Dedifferentiated amniotic fluid mesenchymal stem cell (primary cell): ENCODE measurements at regions not wholly inside any gene's neighbourhood (a gene's known extent, or its start where the extent isn't known, plus 50 kb on each side); places are given as distances from the start of the nearest gene placed in this dataset.

ENCODE experiments used
- DNase-seq: peaks from one replicate; pipeline ENCODE4 v3.0.0-alpha.2; 2016; ENCODE audit errors: extremely low spot score

DNA sequence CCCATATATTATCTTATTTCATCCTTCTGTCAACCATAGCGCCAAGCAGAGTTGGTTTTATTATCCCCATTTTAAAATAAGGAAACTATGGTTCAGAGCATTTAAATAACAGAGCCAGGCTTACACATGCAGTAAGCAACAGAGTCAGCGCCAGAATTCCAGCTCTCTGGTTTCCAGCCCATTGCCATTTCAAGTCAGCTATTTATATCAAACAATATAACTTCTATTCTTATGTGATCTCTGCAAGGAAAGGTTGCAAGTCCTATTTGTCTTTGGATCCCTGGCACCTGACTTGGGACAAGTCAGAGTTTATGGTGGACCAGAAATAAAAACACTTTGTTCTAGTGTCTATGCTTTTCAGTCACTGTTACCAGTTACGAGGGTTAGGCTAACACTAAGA lies 174.1 kb upstream of the EEA1 start:
- DNase-seq: no peak

DNA sequence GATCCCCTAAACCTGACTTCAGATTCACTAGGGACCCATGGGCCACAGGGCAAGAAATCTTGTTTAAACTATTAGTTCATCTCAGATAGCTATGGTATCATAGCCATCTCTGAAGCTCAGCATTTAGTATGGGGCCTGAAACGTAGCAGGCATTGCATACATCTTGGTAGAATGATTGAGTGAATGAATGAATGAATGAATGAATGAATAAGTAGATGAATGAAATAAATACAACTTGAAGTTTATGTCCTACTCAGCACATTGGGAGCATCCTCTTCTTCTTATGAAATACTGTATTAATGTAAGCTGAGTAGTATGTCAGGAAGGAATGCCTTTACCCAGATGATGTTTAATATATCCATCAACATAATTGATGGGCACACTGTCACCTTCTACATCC lies 175.4 kb upstream of the EEA1 start:
- DNase-seq: no peak

DNA sequence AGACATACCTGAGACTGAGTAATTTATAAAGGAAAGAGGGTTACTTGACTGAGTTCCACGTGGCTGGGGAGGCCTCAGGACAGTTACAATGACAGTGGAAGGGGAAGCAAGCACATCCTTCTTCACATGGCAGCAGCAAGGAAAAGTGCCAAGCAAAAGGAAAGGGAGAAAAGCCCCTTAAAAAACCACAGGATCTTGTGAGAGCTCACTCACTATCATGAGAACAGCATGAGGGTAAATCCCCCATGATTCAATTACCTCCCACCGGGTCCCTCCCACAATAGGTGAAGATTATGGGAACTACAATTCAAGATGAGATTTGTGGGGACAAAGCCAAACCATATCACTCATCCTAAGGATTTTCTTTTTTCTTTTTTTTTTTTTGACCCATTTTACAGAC lies 177.8 kb upstream of the EEA1 start:
- DNase-seq: no peak

DNA sequence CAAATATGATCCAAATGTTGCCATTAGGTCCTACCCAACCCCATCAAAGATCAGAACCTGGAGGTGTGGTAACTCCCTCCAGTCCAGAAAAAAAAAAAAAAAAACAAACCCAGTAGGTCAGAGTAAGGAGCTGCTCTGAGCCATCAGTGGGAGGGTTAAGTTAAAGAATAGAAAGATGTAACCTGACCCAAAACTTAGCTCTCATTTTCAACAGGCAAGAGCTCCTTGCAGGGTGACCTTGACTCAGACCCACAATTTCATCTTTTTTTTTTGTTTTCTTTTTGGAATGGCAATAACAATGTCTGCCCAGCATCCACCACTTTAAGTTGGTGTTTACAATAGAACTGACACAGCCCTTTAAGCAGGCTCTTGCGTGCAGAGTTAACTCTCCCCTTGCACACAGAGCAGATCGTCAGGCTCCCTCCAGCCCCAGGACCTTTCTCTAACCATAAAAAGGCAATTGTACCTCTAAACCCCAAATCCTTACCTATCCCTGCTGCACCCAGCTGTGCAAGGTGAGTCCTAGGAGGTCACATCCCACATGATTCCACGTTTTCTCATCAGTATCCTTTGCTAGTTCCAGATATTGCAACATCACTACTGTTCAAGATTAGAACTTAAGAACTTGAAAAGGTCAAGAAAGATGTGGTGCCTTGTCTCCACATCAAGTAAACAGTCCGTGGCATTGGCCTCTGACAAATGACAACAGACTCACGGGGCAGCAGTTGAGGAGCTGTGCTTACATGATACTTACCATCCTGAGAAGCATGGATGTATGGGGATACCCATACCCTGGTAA lies 178.6 kb upstream of the EEA1 start:
- DNase-seq: no peak

DNA sequence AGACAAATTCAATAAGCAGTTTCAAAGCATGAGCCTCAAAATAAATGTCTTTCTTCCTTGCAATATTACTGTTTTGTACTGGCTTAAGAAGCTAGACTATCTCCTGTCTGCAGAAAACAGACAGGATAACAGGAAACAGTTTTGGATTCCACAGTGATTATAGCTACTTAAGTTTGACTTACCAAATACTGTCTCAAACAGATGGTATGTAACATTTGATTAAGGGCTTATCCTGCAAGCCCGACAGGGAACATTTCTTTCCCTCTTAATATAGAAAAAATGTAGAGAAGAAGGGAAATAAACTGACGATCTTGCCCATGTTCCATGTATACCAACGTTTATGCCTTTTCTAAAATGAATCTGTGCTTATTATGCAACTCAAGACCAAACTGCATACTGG lies 179.9 kb upstream of the EEA1 start:
- peak; percentile 51 for DNase-seq

DNA sequence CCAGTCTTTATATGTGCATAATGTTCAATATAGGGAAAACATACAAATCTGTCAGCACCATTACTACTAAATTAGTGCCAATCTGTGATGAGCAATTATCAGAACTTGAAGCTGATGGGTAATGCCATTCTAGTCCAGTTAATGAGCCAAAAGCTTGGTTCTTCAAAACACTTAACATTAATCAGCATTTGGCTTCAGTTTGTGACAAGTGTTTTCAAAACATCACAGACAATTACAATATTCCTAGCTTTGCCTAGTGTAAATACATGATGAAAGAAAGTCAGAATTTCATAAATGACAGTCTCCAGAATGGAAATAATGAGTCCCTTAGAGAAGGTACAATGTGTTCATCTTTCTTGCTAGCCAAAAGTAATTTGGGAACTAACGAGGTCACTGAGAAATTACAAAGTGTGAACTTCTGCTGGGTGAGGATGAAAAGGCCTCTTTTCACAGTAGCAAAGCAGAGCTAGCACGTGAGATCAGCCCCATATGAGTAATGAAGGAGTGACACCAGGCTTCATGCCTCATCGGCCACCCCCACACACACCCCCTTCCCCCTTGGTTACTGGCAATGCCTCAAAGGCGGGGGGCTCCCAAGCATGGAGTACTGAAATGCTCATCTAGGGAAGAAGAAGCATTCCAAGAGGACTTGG lies 180.6 kb upstream of the EEA1 start:
- DNase-seq: no peak

DNA sequence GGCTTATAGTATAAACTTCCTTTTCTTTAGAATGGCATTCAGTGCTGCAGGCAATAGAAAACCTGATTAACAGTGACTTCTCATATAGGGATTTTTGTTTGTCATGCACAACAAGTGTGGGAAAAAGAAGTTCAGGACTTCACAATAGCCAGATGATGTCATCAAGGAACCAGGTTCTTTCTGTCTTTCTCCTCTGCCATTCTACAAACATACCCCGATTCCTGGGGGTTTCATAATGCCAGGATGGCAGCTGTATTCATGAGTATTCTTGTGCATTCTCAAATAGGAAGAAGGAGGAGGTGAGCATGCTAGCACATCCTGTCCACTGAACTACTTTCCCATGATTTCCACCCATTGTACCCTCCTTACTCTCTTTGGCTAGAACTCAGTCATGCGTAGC lies 182.7 kb upstream of the EEA1 start:
- no peak for DNase-seq

DNA sequence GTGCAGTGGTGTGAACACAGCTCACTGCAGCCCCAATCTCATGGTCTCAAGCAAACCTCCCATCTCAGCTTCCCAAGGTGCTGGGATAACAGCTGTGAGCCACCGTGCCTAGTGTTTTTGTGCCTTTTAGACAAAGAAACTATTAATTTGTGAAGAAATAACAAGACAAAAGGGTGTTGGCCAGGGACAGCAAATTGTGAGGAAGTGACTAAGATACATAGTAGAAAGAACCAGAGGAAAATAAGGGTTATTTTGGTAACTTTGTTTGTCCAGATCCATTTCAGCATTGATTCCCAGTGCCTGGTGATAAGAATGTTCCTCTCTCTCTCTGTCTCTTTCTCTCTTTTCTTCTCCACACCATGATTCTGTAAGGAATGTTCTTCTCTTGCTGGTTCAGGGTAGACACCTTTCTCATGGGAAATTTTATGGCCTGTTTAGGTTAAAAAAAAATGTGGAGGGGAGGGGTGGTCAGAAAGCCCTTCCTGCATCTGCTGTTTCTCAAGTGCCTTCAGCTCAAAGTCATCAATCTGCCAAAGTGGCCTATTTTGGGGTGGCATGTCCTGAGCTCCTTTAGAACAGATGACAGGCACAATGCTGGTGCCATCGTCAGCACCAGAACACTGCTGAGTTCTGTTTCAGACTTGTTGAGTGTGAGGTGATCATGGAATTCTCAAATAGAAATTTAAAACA lies 184.4 kb upstream of the EEA1 start:
- DNase-seq: no peak

DNA sequence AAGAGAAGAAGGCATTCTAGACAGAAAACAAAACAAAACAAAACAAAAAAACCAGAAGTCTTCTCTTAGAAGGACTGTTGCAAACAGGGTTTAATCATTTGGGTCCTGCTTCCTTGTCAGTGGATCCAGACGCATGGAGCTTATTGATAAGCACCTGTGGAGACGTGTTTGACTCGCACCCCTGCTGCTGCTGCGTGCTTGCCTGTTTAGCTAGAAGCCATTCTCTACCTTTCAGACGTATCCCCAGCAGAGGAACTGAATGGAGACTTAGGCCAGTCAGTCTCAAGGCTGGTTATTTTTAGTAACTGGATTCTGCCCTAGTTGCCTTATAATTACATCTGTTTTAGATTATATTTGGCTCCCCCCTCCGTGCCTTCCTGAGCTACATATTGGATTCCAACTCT lies 186.1 kb upstream of the EEA1 start:
- DNase-seq: peak; percentile 52

DNA sequence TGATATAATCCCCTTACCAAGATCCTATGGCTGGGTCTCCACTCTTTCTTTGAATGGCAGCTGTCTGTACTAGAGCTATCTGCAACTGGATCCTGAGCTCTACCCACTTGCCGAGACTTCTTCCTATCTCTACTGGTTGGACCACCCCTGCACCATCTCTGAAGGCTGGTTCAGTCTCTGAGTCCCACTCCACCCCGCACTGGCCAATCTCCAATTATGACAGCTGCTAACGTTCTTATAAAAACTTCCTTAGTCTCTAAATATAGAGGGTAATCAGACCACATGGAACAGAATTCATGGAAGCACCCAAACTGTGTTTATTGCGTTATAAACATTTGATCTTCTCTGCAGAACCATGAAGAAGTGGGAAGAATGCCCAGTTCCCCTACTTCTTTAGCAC lies 186.6 kb upstream of the EEA1 start:
- DNase-seq: no peak

DNA sequence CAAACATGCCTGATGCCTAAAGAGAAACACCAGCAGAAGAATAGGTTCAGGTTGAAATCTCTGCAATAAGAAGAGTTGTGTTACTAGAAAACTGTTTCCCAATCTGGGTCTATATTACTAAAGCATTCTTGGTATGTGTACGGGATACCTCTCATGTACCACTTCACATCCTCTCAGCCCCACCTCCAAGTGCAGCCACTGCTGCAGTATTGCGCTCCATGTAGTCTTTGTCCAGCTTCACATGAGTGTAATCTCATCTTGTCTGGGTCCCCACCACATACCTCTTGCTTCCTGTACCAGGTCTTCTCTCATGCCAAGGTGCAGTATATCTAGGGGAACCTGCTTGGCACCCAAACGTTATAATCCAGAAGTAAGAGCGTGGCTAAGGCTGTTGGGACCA lies 187.5 kb upstream of the EEA1 start:
- no peak for DNase-seq

DNA sequence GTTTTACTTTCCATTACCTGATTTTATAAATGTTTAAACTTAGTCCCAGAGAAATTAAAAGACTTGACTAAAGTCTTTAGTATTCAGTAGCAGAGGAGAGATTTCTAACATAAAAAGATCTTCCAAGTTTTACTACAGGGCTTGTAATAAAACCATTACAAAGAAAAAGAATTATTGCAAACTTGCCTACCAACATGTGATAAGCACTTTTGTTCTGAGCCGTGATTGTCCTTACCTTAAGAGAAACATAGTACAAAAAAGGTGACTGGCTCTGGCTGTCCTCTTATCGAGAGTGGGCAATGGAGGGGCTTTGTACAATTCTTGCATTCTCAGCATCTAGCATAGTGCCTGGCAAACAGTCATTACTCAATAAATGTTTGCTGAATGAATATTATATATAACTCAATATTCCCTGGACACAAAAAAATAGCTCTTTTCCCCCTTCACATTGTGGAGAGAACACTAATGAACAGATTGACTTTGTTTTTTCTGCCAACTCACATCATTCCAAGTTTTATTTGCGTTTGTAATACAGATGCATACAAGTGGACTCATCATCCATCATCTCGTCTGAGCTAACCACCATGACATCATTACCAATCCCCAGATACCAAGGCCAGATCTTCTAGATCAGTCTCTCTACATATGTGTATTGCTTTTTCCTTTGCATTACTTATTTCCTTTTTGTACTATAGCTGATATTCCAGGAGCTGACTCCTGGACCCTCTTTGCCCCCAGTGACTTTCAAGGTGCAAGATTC lies 192.8 kb upstream of the EEA1 start:
- DNase-seq: no peak

DNA sequence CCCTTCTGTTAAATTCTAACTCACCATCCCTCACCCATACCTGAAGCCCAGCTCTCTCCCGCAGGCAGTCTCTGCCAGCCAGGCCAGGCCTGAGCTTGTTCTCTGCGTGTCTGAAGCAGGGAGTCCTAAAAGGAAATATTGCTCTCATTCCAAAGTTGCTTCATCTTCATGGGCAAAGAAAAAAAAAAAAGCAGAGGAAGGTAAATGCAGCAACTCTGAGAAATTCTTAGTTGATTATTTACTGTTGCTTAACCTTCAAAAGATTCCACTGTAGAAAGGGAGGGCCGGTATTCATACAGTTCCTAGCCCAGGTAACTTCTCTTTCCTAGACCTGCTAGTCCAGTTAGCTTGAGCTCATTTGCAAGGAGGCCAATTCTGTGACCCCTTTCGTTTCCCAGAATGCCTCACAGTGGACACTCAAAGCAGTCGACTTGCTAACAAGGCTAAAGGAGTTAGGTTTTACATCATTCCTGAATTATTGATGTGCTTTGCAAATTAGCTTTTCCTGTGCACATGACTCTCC lies 193.5 kb upstream of the EEA1 start:
- DNase-seq: no peak

DNA sequence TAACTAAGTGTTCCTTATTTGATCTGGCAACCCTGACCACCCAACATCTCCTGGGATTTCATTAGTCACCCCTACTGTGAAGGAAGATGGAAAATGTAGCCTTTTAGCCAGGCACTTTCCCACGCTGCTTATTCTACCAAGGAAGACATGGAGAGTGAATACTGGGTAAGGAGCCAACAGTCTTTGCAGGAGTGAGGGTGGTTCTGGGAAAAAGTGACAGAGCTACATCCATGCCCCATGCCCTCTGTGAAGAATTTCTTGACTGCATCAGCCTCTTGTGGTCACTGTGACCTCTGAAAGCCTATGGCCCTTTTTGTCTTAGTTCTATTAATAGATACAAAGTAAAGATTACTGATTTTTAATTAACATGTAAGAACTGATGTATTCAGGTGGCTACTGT lies 196.0 kb upstream of the EEA1 start:
- DNase-seq: no peak

DNA sequence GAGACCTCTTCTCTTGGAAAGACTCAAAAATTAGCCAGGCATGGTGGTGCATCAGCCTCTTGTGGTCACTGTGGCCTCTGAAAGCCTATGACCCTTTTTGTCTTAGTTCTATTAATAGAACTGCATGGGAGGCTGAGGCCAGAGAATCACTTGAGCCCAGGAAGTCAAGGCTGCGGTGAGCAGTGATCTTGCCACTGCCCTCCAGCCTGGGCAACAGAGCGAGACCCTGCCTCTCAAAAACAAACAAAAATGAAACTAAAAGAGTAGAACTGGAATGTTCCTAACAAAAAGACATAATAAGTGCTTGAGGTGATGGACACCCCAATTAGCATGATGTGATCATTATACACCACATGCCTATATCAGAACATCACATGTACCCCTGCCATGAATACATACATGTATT lies 197.0 kb upstream of the EEA1 start:
- no peak for DNase-seq

DNA sequence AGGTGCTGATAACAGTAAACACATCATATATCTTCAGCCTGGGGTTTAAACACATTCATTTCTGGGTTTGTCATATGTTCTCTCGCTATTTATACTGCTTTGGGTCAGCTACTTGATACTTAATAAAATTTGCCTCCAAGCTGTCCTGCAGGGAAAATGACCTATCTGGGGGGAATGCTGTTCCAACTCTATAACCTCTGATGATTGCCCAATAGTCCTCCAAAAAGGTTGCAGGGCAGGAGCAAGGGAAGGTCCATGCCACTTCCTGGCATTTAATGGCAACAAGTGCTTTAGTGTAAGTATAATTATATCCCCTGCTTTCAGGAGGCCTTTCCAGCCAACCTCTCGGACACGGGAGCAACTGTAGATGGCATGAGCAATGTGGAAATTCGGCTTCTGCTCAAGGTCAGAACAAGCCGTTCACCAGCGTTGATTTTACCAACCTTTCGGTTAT lies 198.0 kb upstream of the EEA1 start:
- DNase-seq: no peak

DNA sequence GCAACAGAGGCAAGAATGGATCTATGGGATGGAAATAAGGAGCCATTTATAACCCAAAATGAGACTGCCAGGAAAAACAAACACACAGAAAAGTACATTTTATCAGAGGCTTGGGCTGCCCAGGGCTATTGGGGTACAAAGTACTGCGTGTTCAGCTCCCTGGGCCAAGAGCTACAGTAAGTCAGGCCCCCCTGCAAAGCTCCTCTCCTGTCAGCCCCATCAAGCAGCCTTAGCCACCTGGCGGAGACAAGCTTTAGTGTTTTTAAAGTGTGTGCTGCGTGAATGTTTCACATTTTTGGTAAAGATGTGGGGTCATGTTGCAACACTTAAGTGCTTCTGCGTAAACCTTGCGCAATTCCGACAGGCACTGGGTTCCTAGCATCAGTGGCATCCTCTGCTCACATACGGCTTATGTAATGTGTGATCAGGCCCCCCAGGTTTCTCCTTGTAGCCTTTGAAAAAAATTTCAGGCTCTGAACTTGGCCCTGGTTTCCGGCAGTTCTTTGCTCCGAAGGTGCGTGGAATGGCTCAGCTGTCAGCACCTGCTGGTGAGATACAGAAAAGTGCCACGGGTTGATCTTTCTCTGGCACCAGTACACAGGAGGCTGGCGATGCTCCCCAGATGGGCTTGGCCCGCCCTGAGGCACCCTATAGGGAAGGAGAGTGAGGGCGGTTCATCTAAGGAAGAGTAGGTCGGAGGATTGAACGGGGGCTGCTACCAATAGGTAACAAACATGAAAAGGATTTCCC lies 198.7 kb upstream of the EEA1 start:
- no peak for DNase-seq

DNA sequence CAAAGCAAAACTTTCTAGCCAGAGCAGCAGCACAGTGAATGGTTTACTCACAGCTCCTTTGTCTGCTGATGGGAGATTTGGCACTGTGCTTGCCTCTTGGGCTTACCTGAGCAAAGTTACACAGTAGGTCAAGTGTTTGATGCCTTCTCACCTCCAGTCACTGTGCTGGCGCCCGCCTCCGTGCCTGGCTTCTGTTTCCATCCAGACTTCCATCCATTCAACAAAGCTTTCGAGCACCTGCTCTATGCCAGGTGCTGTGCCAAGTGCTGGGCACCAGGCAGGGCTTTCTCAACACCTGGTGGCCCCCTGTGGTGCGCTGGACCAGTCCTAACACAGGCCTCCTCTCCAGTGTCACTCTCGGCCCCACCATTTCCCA lies 199.2 kb upstream of the EEA1 start:
- no peak for DNase-seq

DNA sequence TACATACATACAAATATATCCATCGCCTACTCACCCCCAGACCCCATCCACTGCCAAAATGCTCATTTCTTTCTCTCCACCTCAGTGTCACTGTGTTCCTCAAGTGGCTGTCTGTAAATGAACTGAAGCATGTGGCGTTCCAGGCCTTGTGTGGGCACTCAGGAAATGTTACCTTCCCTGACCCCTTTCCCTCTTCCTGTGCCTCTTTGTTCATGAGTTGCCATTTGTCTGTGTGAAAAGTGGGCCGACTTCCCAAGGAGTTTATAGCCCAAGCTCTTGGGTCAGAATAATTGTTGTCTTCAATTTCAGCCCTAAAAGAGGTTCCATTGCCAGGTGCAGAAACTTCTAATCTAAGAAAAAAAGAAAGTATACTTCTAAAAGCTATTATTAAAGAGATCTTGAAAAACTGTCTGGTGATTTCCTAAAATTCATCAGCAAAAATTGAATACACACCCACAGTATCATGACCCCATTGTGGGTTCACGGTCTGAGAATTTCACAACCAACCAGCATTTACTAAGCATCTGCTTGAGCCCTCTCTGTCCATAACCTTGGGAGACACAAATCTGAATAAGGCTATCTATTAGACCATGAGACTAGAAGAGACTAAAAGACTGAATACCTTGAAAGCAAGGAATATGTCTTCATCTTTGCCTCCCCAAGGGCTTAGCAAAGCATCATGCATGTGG lies 201.4 kb upstream of the EEA1 start:
- no peak for DNase-seq

DNA sequence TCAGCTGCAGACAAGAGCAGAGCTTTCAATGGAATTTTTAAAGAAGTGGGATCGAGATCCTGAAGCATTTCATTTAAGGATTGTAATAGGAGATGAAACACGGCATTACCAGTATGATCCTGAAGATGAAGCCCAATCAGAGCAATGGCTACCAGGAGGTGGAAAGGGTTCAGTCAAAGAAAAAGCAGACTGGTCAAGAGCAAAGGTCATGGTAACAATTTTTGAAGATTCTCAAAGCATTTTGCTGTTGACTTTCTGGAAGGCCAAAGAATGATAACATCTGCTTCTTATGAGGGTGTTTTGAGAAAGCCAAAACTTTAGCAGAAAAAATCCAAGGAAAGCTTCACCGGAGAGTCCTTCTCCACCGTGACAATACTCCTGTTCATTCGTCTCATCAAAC lies 204.3 kb upstream of the EEA1 start:
- DNase-seq: no peak
